ENCODE measurements at regions not wholly inside any gene's neighbourhood (a gene's known extent, or its start where the extent isn't known, plus 50 kb on each side); places are given as distances from the start of the nearest gene placed in this dataset.

DNA sequence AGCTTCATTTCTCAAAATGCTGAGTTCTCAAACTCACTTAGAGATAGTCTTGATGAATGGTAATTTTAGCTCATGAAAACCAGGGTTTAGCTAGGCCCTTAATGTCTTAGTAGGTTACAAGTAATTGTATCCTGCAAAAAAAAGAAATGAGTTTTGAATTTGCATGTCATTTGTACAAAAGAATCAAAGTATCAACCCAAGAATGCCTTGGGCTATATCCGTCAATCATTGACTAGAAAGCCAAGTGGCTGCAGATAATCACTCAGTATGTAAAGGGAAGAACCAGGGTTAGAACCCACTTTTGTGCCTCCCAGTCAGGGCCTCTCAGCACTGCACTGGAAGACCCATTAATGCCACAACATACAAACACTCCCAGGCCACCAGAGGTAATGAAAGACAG lies 427.6 kb upstream of the MDFIC2 start:
- TF ChIP-seq, protein P1, sequence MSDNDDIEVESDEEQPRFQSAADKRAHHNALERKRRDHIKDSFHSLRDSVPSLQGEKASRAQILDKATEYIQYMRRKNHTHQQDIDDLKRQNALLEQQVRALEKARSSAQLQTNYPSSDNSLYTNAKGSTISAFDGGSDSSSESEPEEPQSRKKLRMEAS (IDR thresholded peaks at IDR 0.05; ENCODE audit: low read depth, low read length) = no peak
- TF ChIP-seq, protein P2, sequence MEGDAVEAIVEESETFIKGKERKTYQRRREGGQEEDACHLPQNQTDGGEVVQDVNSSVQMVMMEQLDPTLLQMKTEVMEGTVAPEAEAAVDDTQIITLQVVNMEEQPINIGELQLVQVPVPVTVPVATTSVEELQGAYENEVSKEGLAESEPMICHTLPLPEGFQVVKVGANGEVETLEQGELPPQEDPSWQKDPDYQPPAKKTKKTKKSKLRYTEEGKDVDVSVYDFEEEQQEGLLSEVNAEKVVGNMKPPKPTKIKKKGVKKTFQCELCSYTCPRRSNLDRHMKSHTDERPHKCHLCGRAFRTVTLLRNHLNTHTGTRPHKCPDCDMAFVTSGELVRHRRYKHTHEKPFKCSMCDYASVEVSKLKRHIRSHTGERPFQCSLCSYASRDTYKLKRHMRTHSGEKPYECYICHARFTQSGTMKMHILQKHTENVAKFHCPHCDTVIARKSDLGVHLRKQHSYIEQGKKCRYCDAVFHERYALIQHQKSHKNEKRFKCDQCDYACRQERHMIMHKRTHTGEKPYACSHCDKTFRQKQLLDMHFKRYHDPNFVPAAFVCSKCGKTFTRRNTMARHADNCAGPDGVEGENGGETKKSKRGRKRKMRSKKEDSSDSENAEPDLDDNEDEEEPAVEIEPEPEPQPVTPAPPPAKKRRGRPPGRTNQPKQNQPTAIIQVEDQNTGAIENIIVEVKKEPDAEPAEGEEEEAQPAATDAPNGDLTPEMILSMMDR (IDR thresholded peaks at IDR 0.05; ENCODE audit: low read depth, low read length) = no peak
- TF ChIP-seq POLR2A (IDR thresholded peaks at IDR 0.05; ENCODE audit: extremely low read depth, insufficient read length) = no peak
- no peak for TF ChIP-seq MYC (IDR thresholded peaks at IDR 0.05; ENCODE audit: low read depth, low read length)

Measured in NB4 (cell line).